Ureter (tissue), 1 donor: ENCODE measurements at regions not wholly inside any gene's neighbourhood (a gene's known extent, or its start where the extent isn't known, plus 50 kb on each side); places are given as distances from the start of the nearest gene placed in this dataset.
"Not testable (repeated sequence)": the region's sequence is repeated elsewhere in the genome, so short reads cannot be mapped to it uniquely, and the experiment has no call there.

Experiments used
- DNase-seq: peaks from one replicate; pipeline ENCODE4 v3.0.0-alpha.2; 2020; ENCODE audit warnings: low spot score
- donor health status: DM: yes; HTN: yes; CAD: no.

DNA sequence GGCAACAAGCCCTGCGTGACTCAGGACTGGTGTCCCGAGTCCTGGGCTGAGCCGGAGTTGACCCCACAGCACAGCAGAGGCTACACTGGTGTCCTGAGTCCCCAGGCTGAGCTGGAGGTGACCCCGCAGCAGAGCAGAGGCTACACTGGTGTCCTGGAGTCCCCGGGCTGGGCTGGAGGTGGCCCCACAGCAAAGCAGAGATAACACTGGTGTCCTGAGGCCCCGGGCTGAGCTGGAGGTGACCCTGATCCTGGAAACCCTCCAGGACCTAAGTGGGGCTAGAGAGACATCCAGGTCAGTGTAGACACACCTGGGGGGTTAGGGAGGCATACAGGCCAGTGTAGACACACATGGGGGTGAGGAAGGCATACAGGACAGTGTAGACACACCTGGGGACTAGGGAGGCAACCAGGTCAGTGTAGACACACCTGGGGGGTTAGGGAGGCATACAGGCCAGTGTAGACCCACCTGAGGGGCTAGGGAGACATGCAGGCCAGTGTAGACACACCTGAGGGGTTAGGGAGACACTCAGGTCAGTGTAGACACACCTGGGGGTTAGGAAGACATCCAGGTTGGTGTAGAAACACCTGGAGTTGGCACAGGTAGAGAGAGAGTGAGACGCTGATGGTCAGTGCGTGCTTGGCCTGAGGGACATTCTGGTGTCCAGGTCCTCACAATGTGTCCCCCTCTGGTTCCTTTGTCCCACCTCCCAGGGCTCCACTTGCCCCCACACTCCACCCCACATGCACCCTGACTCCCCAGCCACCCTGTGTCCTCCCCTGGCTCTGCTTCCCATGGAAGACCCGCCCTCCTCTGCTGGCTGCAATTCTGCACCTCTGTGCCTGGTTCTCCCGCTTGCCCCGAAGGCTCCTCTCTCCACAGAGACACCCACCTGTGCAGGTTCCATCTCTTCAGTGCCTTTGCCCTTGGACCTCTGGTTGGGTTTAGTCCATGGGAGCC lies 321.6 kb upstream of the SFSWAP start:
- no peak for DNase-seq

DNA sequence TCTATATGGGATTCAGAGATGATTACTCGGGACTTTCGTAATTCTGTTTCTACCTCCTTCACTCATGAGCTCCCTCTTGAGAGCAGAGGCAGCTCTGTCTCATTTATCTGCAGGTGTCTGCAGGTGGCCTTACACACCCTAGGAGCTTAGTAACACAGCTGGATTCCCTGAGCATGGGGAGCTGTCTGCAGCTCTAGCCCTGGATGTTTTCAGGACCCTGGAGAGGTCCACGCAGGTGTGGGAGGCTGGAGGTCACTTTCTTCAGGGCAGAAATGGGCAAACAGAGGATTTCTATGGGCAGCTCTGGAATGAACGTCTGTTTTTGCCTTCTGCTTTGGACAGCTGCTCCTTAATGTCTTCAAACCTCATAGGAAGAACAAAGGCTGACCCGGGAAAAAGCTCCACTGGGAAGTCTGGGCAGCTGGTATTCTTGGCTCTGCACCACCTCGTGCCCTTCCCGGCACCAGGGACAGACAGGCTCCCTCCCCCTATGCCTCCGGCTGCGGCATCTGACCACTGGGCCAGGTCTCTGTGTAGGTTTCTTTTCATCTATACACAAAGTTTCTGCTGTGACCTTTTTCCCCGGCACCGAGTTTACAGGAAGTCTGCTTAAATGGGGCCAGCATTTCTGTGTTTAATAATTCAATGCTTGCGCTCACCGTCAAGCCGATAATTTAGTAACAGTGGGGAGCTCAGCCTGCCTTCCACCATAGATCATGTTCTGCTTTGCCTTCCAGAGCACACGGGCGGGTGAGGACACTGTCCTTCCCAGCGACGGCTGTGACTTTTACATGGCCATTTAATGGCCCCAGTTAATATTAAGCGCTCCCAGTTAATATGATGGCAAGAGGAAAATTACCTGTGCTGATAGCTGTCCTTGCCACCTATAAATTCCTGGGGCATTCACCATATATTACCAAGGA lies 320.2 kb upstream of the SFSWAP start:
- no peak for DNase-seq

DNA sequence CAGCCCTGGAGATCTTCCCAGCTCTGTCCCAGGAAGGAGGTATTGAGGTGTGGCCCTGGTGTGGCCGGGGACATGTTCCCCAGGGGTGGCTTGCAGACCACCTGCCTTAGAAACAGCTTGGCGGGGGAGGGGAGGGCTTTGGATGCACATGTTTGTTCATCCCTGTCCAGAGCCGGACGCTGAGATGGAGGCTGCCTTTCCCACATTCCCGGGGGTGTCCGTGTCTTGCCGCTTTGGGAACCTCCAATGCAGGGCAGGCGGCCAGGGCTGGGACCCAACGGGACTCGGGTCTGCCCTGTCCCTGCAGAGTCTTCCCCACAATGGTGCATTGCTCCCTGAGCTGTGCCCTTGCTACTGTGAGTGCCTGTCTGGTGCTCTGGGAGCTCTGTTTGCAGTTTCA lies 319.5 kb upstream of the SFSWAP start:
- DNase-seq = no peak

DNA sequence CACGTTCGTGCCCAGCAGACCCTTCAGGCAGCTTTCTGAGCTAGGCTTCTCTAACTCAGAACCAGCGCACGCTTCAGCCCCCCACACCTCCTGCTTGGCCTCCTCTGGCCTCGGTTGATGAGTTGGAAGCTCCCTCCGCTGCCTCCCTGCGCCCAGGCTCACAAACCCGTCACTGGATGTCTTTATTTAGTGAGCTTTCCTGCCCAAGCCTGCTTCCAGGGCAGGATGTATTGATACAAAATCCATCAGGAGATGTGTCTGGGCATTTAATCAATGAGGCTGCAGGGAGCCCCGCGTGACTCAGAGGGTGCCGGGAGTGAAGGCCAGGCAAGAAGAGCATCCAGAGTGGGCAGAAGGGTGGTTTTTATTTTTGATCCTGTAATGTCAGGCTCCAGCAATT lies 316.1 kb upstream of the SFSWAP start:
- not testable (repeated sequence) for DNase-seq

DNA sequence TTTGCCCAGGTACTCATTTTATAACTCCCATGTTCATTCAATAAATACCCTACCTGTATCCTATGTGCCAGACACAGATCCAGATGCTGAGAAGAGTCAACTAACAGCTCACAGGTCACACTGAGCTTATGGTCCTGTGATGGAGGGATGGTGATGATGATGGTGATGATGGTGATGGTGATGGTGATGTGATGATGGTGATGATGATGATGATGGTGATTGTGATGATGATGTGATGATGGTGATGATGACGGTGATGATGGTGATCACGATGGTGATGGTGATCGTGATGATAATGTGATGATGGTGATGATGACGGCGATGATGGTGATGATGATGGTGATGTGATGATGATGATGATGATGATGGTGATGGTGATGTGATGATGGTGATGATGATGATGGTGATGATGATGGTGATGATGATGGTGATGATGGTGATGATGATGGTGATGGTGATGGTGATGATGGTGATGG lies 315.6 kb upstream of the SFSWAP start:
- DNase-seq = not testable (repeated sequence)

DNA sequence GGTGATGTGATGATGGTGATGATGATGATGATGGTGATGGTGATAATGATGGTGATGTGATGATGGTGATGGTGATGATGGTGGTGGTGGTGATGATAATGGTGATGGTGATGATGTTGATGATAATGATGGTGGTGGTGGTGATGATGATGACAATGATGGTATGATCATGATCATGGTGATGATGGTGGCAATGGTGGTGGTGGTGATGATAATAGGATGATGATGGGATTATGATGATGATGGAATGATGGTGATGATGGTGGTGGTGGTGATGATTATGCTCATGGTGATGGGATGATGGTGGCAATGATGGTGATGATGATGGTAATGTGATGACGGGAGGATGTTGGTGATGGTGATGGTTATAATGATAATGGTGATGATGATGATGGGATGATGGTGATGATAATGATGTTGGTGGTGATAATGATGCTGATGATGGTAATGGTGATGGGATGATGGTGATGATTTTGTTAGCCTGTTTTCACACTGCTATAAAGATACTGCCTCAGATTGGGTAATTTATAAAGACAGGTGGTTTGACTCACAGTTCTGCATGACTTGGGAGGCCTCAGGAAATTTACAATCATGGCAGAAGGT lies 314.8 kb upstream of the SFSWAP start:
- DNase-seq = no peak

DNA sequence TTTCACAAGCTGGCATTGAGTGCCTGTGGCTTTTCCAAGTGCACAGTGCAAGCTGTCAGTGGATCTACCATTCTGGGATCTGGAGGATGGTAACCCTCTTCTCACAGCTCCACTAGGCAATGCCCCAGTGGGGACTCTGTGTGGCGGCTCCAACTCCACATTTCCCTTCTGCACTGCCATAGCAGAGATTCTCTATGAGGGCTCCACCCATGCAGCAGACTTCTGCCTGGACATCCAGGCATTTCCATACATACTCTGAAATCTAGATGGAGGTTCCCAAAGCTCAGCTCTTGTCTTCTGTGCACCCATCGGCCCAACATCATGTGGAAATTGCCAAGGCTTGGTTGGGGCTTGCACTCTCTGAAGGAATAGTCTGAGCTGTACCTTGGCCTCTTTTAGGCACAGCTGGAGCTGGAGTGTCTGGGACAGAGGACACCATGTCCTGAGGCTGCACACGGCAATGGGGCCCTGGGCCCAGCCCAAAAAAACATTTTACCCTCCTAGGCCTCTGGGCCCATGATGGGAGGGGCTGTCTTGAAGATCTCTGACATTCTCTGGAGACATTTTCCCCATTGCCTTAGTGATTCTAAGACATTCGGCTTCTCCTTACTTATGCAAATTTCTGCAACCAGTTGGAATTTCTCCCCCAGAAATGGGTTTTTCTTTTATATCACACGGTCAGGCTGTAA lies 313.3 kb upstream of the SFSWAP start:
- DNase-seq = no peak

DNA sequence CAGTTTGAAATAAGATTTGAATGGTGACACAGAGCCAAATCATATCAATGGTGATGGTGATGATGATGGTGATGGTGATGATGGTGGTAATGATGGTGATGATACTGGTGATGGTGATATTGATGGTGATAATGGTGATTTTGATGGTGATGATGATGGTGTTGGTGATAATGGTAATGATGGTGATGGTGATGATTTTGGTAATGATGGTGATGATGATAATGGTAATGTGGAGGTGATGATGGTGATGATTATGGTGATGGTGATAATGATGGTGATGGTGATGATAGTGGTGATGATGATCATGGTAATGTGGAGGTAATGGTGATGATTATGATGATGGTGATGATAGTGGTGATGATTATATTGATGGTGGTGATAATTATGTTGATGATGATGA lies 311.9 kb upstream of the SFSWAP start:
- no peak for DNase-seq

DNA sequence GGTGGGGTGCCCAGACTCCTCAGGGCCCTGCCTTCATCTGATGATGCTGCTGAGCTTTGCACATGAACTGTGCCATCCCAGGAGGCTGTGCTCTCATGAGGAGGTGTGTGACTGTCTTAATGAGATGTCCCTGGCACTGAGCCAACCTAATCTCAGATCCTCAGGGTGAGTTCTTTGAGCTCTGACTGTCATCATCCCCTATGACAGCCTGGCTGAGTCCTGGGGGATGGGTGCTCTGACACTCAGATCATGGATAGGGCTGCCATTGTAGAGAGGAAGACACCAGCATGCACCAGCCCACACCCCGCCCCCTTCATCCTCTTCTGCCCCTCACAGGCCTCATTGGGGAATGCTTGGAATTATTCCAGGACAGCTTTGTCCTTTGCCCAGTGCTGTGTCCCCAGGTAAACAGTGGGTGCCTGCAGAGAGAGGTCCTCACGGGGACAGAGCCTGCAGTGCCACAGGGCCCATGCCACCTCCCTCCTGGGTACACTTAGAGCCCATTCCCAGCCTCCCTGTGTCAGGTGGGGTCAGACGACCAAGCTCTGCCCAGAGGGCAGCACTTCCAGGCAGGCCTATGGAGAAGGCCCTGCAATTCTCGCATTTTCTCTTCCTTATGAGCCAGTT lies 310.1 kb upstream of the SFSWAP start:
- not testable (repeated sequence) for DNase-seq

DNA sequence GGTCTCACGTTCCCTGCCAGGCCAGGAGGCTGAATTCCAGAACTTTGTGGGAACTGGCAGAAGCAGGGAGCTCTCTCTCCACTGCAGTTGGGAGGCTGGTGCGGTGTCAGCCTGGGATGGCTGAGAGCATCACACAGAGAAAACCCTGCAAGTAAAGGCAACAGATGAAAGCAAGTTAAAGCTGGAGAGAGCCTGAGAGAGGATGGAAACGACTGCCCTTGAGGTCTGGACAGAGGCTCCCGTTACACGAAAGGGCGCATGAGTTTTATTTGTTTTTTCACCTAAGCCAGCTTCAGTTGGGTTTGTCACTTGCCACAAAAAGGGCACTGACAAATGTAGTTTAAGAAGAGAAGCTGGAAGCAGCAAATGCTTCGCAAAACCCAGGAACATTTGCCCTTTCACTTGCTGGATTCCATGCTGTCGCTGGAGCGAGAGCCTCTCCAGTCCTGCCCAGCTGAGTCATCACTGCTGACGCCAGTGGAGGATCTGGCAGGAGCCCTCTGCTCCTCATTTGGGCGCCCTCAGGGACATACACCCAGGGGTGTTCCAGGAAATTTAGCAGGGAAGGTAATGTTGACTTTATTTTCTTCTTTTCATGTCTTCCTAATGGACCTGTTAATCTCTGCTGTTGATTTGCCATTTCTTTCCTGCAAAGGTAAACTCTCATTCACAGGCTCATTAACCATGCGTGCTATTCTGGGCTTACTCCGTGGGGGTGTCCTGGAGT lies 308.8 kb upstream of the SFSWAP start:
- DNase-seq = not testable (repeated sequence)

DNA sequence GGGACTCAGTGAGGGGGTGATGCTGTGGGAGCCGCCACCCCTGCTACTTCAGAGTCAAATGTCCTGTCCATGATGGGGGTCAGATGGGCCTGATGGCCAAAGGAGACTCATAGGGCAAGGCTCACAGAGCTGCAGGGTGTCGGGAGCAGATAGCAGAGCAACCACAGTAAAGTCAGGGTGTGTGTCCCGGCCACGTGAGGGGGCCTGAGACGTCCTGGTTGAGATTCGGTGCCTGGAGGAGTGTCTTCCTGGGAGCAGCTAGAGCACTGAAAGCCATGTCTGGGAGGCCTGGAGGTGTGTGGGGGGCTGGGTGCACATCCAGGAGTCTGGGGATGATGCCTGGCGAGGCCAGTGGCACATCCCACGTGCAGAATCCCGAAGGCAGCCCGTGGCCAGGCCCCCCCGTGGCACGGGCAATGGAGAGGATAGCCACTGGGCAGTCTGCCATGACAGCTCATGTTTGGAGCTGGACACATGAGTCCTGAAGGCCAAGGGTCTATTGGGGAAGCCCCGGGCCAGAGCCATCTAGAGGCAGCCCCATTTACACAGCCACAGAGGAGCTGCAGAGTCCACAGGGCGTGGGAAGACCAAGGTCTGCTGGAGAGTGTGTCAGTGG lies 308.0 kb upstream of the SFSWAP start:
- no peak for DNase-seq

DNA sequence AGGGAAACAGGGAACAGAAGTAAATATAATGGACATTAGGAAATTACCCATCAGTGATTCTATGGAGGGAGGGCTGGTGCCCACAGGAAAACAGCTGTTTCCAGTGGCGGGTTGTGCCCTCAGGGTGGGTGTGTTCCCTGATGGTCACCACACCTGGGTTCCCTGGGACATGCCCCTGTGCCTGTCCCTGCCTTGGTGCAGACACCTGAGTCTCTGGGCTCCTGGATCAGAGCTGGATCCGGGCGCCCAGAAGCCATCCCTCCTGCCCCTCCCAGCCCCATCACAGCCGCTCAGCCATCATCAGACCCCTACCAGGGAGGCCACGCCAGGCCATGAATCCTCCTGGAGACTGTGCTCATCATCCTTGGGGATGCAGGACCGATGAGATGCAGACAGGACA lies 307.2 kb upstream of the SFSWAP start:
- no peak for DNase-seq

DNA sequence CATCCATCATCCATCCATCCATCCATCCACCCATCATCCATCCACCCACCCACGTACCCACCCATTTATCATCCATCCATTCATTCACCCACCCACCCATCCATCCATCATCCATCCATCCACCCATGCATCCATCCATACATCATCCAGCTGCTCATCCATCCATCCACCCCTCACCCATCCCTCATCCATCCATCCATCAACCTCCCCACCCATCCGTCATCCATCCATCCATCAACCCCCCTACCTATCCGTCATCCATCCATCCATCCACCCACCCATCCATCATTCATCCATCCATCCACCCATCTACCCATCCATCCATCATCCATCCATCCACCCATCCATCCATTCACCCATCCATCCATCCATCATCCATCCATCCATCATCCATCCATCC lies 306.2 kb upstream of the SFSWAP start:
- no peak for DNase-seq

DNA sequence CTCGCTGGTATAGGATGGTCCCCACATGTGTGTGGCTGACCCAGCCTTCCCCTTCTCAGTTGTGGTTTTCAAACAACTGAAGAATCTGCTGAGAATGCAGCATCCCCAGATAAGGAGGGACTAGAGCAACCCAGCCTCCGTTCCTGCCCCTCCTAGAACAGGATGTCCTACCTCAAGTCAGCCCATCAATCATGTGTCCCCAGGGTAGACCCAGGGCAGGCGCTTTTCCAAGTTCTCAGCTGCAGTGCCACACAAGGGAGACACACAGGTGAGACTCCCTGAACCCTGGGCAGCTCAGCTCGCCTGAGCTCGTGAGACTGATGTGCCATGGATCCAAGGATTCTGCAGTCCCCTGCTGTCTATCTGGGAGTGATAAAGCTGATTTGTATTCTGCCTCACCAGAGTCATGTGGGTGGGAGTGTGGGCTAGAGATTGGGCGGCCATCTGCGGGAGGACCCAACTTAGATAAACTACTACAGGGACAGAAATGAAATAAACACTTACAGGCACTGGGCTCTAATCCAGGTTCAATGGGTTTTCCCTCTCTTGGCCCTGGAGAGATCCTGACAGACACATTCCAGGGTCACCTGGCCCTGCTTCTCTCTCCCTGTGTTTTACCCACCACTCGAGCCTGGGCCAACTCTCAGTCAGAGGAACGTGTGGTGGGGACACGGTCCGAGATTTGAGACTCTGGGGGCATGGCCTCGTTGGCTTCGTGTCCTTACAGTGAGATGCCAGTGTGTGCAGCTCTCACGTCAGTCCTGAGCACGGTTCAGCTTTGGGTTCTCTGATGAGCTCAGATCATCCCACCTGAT lies 303.5 kb upstream of the SFSWAP start:
- DNase-seq = no peak

DNA sequence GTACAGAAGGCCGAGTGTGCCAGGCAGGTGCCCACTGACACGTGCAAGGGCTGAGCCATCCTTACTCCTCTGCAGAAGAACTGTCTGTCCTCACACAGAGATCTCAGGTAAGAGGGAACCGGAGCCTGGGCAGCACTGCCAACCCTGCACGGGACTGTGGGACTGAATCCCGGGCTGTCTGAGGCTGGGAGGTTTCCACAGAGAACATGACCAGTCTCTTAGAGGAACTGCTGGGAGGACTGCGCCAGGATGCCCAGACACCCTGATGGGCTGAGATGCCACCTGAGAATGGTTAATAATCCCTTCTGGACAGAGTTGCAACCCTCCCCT lies 302.9 kb upstream of the SFSWAP start:
- DNase-seq = no peak

DNA sequence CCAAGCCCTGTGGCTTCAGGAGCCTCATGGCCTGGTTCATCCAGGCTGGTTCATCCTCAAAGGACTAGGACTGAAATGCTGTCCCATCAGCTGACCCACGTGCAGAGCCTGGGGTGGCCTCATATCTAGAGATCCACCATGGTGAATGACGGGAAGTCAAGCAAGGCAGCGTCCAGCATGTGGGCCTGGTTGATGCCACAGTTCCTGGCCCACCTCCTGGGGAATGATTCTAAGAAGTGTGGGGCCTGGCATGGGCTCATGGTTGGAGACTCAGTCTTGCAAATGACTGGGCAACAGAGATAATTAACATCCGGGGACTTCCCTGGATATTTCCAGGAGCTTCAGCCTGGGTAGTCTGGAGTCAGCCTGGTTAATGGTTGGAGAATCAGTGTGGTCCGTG lies 302.4 kb upstream of the SFSWAP start:
- DNase-seq = no peak

DNA sequence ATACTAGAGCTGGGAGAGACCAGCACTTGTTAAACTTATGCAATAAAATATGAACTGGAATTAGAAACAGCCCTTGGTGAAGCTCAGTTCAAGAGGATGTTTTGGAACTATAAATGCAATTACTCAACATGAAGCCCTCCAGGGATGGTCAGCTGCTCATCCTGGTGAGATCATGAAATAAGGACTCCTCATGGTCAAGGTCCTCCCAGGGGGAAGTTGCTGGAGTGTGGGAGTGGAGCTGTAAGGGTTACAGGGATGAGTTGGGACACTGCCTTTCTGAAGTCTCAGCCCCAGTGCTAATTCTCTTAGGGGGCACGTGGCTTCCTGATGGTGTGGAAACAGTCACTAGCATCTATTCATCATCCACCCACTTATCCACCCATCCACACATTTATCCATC lies 301.7 kb upstream of the SFSWAP start:
- DNase-seq = no peak

DNA sequence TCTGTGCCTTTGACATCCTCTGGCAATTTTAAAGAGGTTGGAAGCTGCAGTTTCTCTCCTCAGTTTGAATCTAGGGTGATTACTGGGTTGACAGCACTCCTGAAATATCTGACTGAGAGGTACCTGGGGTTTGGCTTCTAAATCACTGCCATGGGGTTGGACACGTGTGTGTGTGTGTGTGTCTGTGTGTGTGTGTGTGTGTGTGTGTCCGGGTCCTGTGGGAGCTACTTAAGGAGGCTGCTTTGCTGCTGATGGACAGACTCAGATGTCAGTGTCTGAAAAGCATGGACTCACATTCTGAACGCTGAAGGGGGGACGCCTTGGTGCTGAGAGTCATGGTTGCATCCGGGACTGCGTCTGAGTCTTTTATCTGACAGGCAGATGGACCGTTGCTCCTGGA lies 299.1 kb upstream of the SFSWAP start:
- not testable (repeated sequence) for DNase-seq

DNA sequence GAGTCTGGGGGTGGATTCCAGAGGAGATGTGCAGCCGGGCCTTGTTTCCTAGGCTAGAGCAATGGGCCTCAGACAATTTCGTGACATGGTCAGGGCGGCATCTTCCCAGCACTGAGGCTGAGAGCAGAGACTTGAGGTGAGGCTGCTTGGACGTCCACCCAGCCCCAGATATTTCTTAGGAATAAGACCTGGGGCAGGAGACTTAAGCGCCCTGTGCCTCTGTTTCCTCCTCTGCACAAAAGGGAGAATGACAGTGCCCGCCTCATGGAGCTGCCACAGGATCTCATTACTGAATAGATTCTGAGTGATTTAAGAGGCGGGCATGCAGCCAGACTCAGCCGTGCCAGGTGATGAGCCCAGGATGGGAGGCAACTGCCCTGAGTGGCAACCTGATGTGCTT lies 297.9 kb upstream of the SFSWAP start:
- DNase-seq = no peak
